Stomach (tissue), 8 donors: ENCODE measurements at regions not wholly inside any gene's neighbourhood (a gene's known extent, or its start where the extent isn't known, plus 50 kb on each side); places are given as distances from the start of the nearest gene placed in this dataset.

Experiments used
- DNase-seq, 2 donors: peaks; one replicate each; pipeline versions ENCODE4 v3.0.0 to v3.0.0-alpha.2; 2013 to 2019
- H3K27ac ChIP-seq, 5 donors: fragments of 200-600 bp in 4 of 5; sonication (generic) in 4 of 5; one replicate each; pipeline ENCODE4 v1.5.1; 2013 to 2019; ENCODE audit warnings: mild to moderate bottlenecking in 1 of 5, moderate library complexity in 1 of 5
- H3K27me3 ChIP-seq, 3 donors: fragments of 200-600 bp; sonication (generic); one replicate each; pipeline ENCODE4 v1.5.1; 2017 to 2019; ENCODE audit warnings: mixed run types in 1 of 3
- H3K36me3 ChIP-seq, 4 donors: fragments of 200-600 bp; sonication (generic); 1 replicate in 3 of 4; 2 replicates in 1 of 4; pipeline ENCODE4 v1.5.1; 2016 to 2019
- H3K4me1 ChIP-seq, 4 donors: fragments of 200-600 bp; sonication (generic); one replicate each; pipeline ENCODE4 v1.5.1; 2016 to 2019
- H3K4me3 ChIP-seq, 4 donors: fragments of 200-600 bp; sonication (generic) in 3 of 4; one replicate each; pipeline ENCODE4 v1.5.1; 2016 to 2019; ENCODE audit warnings: mild to moderate bottlenecking in 1 of 4
- H3K9me3 ChIP-seq, 4 donors: fragments of 200-600 bp; sonication (generic); one replicate each; pipeline ENCODE4 v1.5.1; 2016 to 2019
- CTCF ChIP-seq, 7 experiments: fragments of 450-650 bp in 4 of 7; fragments of 200-600 bp in 3 of 7; sonication (generic) in 3 of 7; IDR thresholded peaks; one replicate each; pipeline ENCODE4 v1.5.1; 2016 to 2019; ENCODE audit warnings: antibody characterized with exemption in 7 of 7, control low read depth in 2 of 7, mild to moderate bottlenecking in 1 of 7
- EP300 ChIP-seq: sonication (generic); formaldehyde crosslinking; IDR thresholded peaks from one replicate; pipeline ENCODE4 v1.6.1; 2017; ENCODE audit warnings: antibody characterized with exemption
- POLR2A ChIP-seq, 4 donors: fragments of 450-650 bp; IDR thresholded peaks; one replicate each; pipeline ENCODE4 v1.6.1; 2016; ENCODE audit warnings: antibody characterized with exemption in 4 of 4, control low read depth in 2 of 4, mild to moderate bottlenecking in 1 of 4, moderate library complexity in 1 of 4
- POLR2AphosphoS5 ChIP-seq, 3 donors: sonication (generic); formaldehyde crosslinking; IDR thresholded peaks; one replicate each; pipeline ENCODE4 v1.6.1; 2016; ENCODE audit warnings: antibody characterized with exemption in 3 of 3
- WGBS, 5 donors: extraction: QIAGEN DNeasy Blood & Tissue Kit in 3 of 5; methylation state at CpG; one replicate each; pipeline versions ENCODE4 v1.1.5 to v1.1.7; 2013 to 2018; 5-methylcytosine and 5-hydroxymethylcytosine counted together
- intact Hi-C: fragments of 100-400 bp; cut with DNase I; formaldehyde crosslinking; loops from one replicate; pipeline ENCODE4 v1.15.1; 2023; ENCODE audit warnings: low total_unique reads
- donor health status: healthy with polysubstance abuse.
- donor health status: Bipolar disorder and iron deficiency.
- donor health status: healthy.

GRCh38 chr7:124575176-124575575 lies 190.4 kb downstream of the GPR37 start:
- no peaks in the 10 kb centered on the region for H3K27me3 ChIP-seq
- TF ChIP-seq CTCF (IDR thresholded peaks at IDR 0.05), result no peak
- TF ChIP-seq POLR2A (IDR thresholded peaks at IDR 0.05), result no peak
- TF ChIP-seq POLR2AphosphoS5 (IDR thresholded peaks at IDR 0.05), result no peak
- TF ChIP-seq EP300, result no peak
- no peak for DNase-seq
- intact Hi-C loops, result no loop called here
- no peak overlapping the region for H3K27ac ChIP-seq
- H3K36me3 ChIP-seq, result no peaks in the 10 kb centered on the region
- H3K9me3 ChIP-seq, result no peaks in the 10 kb centered on the region
- WGBS, 5 donors, result 76 to 85% (median 81%) methylated on average over 3 of the region's 3 CpGs
- H3K4me3 ChIP-seq, result no peak overlapping the region
- H3K4me1 ChIP-seq, result no peaks in the 10 kb centered on the region

- H3K27me3 ChIP-seq, result no peaks in the 10 kb centered on the region
- no peaks in the 10 kb centered on the region for H3K36me3 ChIP-seq
- no peak overlapping the region for H3K27ac ChIP-seq
- H3K4me1 ChIP-seq, result no peaks in the 10 kb centered on the region
- no peaks in the 10 kb centered on the region for H3K9me3 ChIP-seq
- H3K4me3 ChIP-seq, result no peak overlapping the region
- WGBS, 5 donors, result 76 to 89% (median 83%) methylated on average over 2 of the region's 2 CpGs
- intact Hi-C loops, result no loop called here
- no peak for TF ChIP-seq CTCF (IDR thresholded peaks at IDR 0.05)
- no peak for TF ChIP-seq POLR2A (IDR thresholded peaks at IDR 0.05)
- TF ChIP-seq EP300, result no peak
- TF ChIP-seq POLR2AphosphoS5 (IDR thresholded peaks at IDR 0.05), result no peak
- DNase-seq, result no peak
These were observed 195.0 kb downstream of the GPR37 start for GRCh38 chr7:124570558-124570957.

- no peaks in the 10 kb centered on the region for H3K9me3 ChIP-seq
- intact Hi-C loops, result no loop called here
- no peak overlapping the region for H3K4me3 ChIP-seq
- H3K4me1 ChIP-seq, result no peaks in the 10 kb centered on the region
- no peak overlapping the region for H3K27ac ChIP-seq
- no peak for DNase-seq
- no peaks in the 10 kb centered on the region for H3K27me3 ChIP-seq
- no peak for TF ChIP-seq CTCF (IDR thresholded peaks at IDR 0.05)
- TF ChIP-seq EP300, result no peak
- no peak for TF ChIP-seq POLR2AphosphoS5 (IDR thresholded peaks at IDR 0.05)
- no peak for TF ChIP-seq POLR2A (IDR thresholded peaks at IDR 0.05)
- WGBS, 5 donors, result 44 to 63% (median 47%) methylated on average over 5 of the region's 5 CpGs
- no peaks in the 10 kb centered on the region for H3K36me3 ChIP-seq
These were observed 199.0 kb downstream of the GPR37 start for GRCh38 chr7:124566583-124566982.

- 59 to 88% (median 75%) methylated on average over 1 of the region's 1 CpG for WGBS, 5 donors
- H3K27me3 ChIP-seq, result no peaks in the 10 kb centered on the region
These were observed 208.0 kb downstream of the GPR37 start for GRCh38 chr7:124557587-124557986.

More at GRCh38 chr7:124557587-124557986, 208.0 kb downstream of the GPR37 start:
- TF ChIP-seq CTCF (IDR thresholded peaks at IDR 0.05), result no peak
- TF ChIP-seq EP300, result no peak
- no peak for TF ChIP-seq POLR2A (IDR thresholded peaks at IDR 0.05)
- TF ChIP-seq POLR2AphosphoS5 (IDR thresholded peaks at IDR 0.05), result no peak
- H3K27ac ChIP-seq, result no peak overlapping the region
- no peak overlapping the region for H3K4me3 ChIP-seq
- no peak for DNase-seq
- no peaks in the 10 kb centered on the region for H3K9me3 ChIP-seq
- intact Hi-C loops, result no loop called here
- no peaks in the 10 kb centered on the region for H3K4me1 ChIP-seq
- H3K36me3 ChIP-seq, result no peaks in the 10 kb centered on the region
